Esophagus squamous epithelium (tissue), 4 donors: ENCODE measurements at regions not wholly inside any gene's neighbourhood (a gene's known extent, or its start where the extent isn't known, plus 50 kb on each side); places are given as distances from the start of the nearest gene placed in this dataset.

Experiments
- POLR2A ChIP-seq, 4 donors: fragments of 450-650 bp; IDR thresholded peaks; one replicate each; pipeline ENCODE4 v1.6.1; 2017; ENCODE audit warnings: antibody characterized with exemption in 4 of 4, mild to moderate bottlenecking in 4 of 4, moderate library complexity in 3 of 4
- TF ChIP-seq, protein P1 (sequence below), 6 experiments: fragments of 450-650 bp in 4 of 6; fragments of 200-600 bp in 2 of 6; sonication (generic) in 2 of 6; IDR thresholded peaks; one replicate each; pipeline ENCODE4 v1.5.1; 2016 to 2019; ENCODE audit warnings: antibody characterized with exemption in 6 of 6, mild to moderate bottlenecking in 4 of 6, moderate library complexity in 4 of 6

GRCh38 chr3:106829206-106829605 lies 548.0 kb upstream of the CCDC54 start:
- no peak for TF ChIP-seq POLR2A (IDR thresholded peaks at IDR 0.05)
- TF ChIP-seq, protein P1, sequence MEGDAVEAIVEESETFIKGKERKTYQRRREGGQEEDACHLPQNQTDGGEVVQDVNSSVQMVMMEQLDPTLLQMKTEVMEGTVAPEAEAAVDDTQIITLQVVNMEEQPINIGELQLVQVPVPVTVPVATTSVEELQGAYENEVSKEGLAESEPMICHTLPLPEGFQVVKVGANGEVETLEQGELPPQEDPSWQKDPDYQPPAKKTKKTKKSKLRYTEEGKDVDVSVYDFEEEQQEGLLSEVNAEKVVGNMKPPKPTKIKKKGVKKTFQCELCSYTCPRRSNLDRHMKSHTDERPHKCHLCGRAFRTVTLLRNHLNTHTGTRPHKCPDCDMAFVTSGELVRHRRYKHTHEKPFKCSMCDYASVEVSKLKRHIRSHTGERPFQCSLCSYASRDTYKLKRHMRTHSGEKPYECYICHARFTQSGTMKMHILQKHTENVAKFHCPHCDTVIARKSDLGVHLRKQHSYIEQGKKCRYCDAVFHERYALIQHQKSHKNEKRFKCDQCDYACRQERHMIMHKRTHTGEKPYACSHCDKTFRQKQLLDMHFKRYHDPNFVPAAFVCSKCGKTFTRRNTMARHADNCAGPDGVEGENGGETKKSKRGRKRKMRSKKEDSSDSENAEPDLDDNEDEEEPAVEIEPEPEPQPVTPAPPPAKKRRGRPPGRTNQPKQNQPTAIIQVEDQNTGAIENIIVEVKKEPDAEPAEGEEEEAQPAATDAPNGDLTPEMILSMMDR (IDR thresholded peaks at IDR 0.05): no peak
